A673 (cell line): ENCODE measurements at regions not wholly inside any gene's neighbourhood (a gene's known extent, or its start where the extent isn't known, plus 50 kb on each side); places are given as distances from the start of the nearest gene placed in this dataset.

Experiments used
- CTCF ChIP-seq: fragments of 300-800, 200-600 bp; sonication (generic); conservative IDR thresholded peaks from 2 replicates; pipeline ENCODE4 v1.5.1; 2017; ENCODE audit warnings: low read depth, mild to moderate bottlenecking, antibody characterized with exemption, low read length, moderate library complexity, mixed read lengths
- EZH2 ChIP-seq: fragments of 200-600 bp; sonication (generic); IDR thresholded peaks from 2 replicates; pipeline ENCODE4 v1.6.1; 2017; ENCODE audit warnings: borderline replicate concordance, low read depth, mild to moderate bottlenecking, mixed read lengths, antibody characterized with exemption, low read length; ENCODE audit not compliant: poor library complexity, severe bottlenecking

GRCh38 chr5:163305655-163306054, 131.7 kb upstream of the CCNG1 start:
- no peak for TF ChIP-seq CTCF
- no peak for TF ChIP-seq EZH2
